DND-41 (cell line): ENCODE measurements at regions not wholly inside any gene's neighbourhood (a gene's known extent, or its start where the extent isn't known, plus 50 kb on each side); places are given as distances from the start of the nearest gene placed in this dataset.

Experiments
- ATAC-seq: fragments of 200-7000 bp; cut with Tn5 transposase; 3 replicates; pipeline ENCODE4 v1.9.1; 2021; ENCODE audit warnings: low read depth; ENCODE audit not compliant: insufficient read depth
- DNase-seq: peaks from one replicate; pipeline ENCODE4 v3.0.0-alpha.2; 2020
- H2AFZ ChIP-seq: 2 replicates; pipeline ENCODE4 v1.6.0; 2012; ENCODE audit warnings: low read depth, low read length
- H3K27ac ChIP-seq: 2 replicates; pipeline ENCODE4 v1.5.1; 2012; ENCODE audit warnings: low read length, inconsistent platforms
- H3K27me3 ChIP-seq: fragments of 200-600 bp; sonication (generic); 2 replicates; pipeline ENCODE4 v1.6.0; 2012; ENCODE audit warnings: low read length, mild to moderate bottlenecking, inconsistent platforms; ENCODE audit not compliant: insufficient read depth, poor library complexity
- H3K36me3 ChIP-seq: 2 replicates; pipeline ENCODE4 v1.5.1; 2012; ENCODE audit warnings: low read length, inconsistent platforms; ENCODE audit not compliant: insufficient read depth
- H3K4me1 ChIP-seq: 2 replicates; pipeline ENCODE4 v1.5.1; 2012; ENCODE audit warnings: mild to moderate bottlenecking, low read length; ENCODE audit not compliant: insufficient read depth
- H3K4me2 ChIP-seq: 2 replicates; pipeline ENCODE4 v1.6.0; 2012; ENCODE audit warnings: mild to moderate bottlenecking, moderate library complexity, low read length, inconsistent platforms; ENCODE audit not compliant: insufficient read depth
- H3K4me3 ChIP-seq, 2 experiments: fragments of 200-600 bp in 1 of 2; shearing (Covaris generic) in 1 of 2; 2 replicates each; pipeline ENCODE4 v1.5.1; 2012 to 2016; ENCODE audit warnings: inconsistent platforms in 2 of 2, low read length in 2 of 2, mild to moderate bottlenecking in 2 of 2, low read depth in 1 of 2, moderate library complexity in 1 of 2
- H3K79me2 ChIP-seq: 2 replicates; pipeline ENCODE4 v1.6.0; 2012; ENCODE audit warnings: low read length, inconsistent platforms; ENCODE audit not compliant: insufficient read depth
- H3K9ac ChIP-seq: 2 replicates; pipeline ENCODE4 v1.6.0; 2012; ENCODE audit warnings: low read depth, mild to moderate bottlenecking, inconsistent platforms, low read length, moderate library complexity
- H3K9me3 ChIP-seq: 2 replicates; pipeline ENCODE4 v1.5.1; 2012; ENCODE audit warnings: low read length, moderate library complexity, mild to moderate bottlenecking, inconsistent platforms; ENCODE audit not compliant: insufficient read depth, severe bottlenecking
- H4K20me1 ChIP-seq: 2 replicates; pipeline ENCODE4 v1.6.0; 2012; ENCODE audit warnings: low read length; ENCODE audit not compliant: insufficient read depth
- CTCF ChIP-seq: IDR thresholded peaks from 2 replicates; pipeline ENCODE4 v1.5.1; 2012; ENCODE audit warnings: borderline replicate concordance, low read length, moderate library complexity, mild to moderate bottlenecking; ENCODE audit not compliant: poor library complexity, severe bottlenecking; ENCODE audit errors: extremely low read depth
- EZH2 ChIP-seq: IDR thresholded peaks from 3 replicates; pipeline ENCODE4 v1.6.1; 2012; ENCODE audit warnings: borderline replicate concordance, low read depth, mild to moderate bottlenecking, moderate library complexity, low read length, inconsistent platforms; ENCODE audit not compliant: severe bottlenecking

DNA sequence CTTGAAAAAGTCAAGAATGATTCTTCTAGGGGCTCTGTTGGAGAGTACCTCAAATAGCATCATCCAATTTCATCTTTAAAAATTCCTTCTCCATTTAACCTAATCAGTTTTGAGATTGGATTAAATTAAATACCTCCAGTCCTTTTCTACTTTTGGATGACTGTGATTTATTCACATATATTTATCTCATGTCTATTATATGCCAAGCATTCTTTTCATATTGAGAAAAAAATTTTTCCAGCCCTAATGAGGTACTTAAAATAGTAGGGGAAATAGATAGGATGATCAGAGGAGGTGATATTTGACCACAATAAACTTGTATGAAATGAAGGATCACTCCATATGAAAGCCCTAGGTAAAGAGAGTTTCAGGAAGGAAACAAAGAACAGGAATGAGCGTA is 250.1 kb downstream of the MAT2B start:
- Histone ChIP-seq H3K36me3 (no peaks in the 10 kb centered on the region), H3K4me3 (no peak overlapping the region), H3K79me2 (no peaks in the 10 kb centered on the region), H3K9ac (no peak overlapping the region), H3K4me1 (no peaks in the 10 kb centered on the region), H3K27ac (no peak overlapping the region), H4K20me1 (no peaks in the 10 kb centered on the region), H2AFZ (no peak overlapping the region), H3K9me3 (no peaks in the 10 kb centered on the region), H3K4me2 (no peak overlapping the region), H3K27me3 (no peaks in the 10 kb centered on the region)
- no peak for ATAC-seq
- no peak for DNase-seq
- TF ChIP-seq EZH2 (no peak), CTCF (no peak)

DNA sequence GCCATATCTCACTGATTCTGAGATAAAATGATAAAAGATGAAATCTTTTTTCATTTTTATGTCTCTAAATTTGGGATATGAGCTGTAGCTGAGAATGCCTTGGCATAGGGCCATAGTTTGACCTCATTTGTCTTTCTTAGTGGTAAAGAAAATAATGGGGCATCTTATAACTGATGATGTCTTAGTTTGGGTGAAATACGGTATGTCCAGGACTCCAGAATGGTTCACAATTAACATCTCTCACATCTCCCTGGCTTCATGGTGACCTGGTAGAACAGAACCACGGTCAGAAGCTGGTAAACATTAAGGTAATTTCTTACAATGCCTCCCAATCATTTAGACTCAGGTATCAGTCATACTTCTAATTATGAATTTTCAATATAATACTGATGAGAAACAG is 250.8 kb downstream of the MAT2B start:
- Histone ChIP-seq H3K79me2 (no peaks in the 10 kb centered on the region), H3K4me3 (no peak overlapping the region), H4K20me1 (no peaks in the 10 kb centered on the region), H3K9me3 (no peaks in the 10 kb centered on the region), H3K4me2 (no peak overlapping the region), H2AFZ (no peak overlapping the region), H3K27me3 (no peaks in the 10 kb centered on the region), H3K4me1 (no peaks in the 10 kb centered on the region), H3K9ac (no peak overlapping the region), H3K27ac (no peak overlapping the region), H3K36me3 (no peaks in the 10 kb centered on the region)
- TF ChIP-seq EZH2, result no peak
- TF ChIP-seq CTCF, result no peak
- ATAC-seq (no peak), DNase-seq (no peak)

DNA sequence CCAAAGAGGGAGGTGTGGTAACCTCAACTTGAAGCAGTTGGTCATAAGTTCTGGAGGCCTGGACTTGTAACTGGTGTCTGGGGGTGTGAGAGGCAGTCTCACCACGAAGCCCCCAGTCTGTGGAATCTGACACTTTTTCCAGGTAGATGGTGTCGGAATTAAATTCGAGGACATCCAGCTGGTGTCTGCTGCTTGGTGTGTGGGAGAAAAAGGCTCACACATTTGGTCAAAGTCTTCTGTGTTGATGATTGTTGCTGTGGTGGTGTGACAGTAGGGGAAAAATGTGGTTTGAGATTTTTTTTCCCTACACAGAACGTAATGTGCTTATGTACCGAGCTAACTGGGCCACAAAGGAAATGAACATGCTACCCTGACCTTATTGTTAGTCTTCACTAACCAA is 251.9 kb downstream of the MAT2B start:
- Histone ChIP-seq H2AFZ (no peak overlapping the region), H3K36me3 (no peaks in the 10 kb centered on the region), H4K20me1 (no peaks in the 10 kb centered on the region), H3K79me2 (no peaks in the 10 kb centered on the region), H3K27me3 (no peaks in the 10 kb centered on the region), H3K4me3 (no peak overlapping the region), H3K27ac (no peak overlapping the region), H3K4me2 (no peak overlapping the region), H3K9ac (no peak overlapping the region), H3K9me3 (no peaks in the 10 kb centered on the region), H3K4me1 (no peaks in the 10 kb centered on the region)
- no peak for ATAC-seq
- DNase-seq, result no peak
- TF ChIP-seq CTCF (no peak), EZH2 (no peak)

DNA sequence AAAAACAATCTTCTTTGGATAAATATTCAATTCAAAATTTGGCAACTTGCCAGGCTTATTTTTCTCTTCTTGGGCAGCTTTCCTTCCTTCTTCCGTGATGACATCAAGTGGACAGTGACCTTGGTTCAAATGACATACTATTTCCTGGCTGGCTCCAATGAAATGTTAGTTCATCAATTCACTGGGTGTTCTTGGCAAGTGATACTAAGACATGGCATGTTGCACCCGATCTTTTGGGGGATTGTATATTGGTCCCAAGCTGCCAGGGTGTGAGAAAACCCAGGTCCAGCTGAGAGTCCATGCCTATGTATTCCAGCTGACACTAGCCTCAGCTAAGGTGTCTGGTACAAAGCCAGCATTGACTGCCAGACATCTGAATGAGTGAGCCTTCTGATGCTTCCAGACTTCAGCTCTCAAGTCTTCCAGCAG is 252.9 kb downstream of the MAT2B start:
- Histone ChIP-seq H3K4me3 (no peak overlapping the region), H3K4me1 (no peaks in the 10 kb centered on the region), H3K36me3 (no peaks in the 10 kb centered on the region), H3K9ac (no peak overlapping the region), H3K9me3 (no peaks in the 10 kb centered on the region), H3K27ac (no peak overlapping the region), H3K4me2 (no peak overlapping the region), H4K20me1 (no peaks in the 10 kb centered on the region), H3K27me3 (no peaks in the 10 kb centered on the region), H2AFZ (no peak overlapping the region), H3K79me2 (no peaks in the 10 kb centered on the region)
- DNase-seq (no peak), ATAC-seq (no peak)
- TF ChIP-seq EZH2 (no peak), CTCF (no peak)
